ENCODE measurements at regions not wholly inside any gene's neighbourhood (a gene's known extent, or its start where the extent isn't known, plus 50 kb on each side); places are given as distances from the start of the nearest gene placed in this dataset.

DNA sequence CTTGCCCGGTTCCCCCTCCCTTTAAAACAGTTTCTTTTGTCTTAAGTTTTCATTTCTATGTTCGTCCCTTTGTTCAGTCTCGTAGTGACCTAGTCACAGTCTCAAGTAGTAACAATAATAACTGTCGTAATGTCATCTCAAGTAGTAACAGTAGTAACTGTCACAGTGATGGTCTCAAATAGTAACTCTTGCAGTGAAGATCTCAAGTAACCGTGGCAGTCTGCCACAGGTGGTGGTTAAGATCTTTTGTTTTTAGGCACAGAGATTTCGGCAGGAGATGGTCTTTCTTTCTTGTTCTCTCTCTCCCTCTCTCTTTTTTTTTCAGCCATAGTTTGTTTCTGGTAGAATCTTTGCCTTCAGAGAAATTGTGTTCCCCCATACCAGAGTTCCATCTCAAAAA, 656.0 kb upstream of the SGO1 start (continued):
- TF ChIP-seq ZNF585B (tag by site-specific recombination; IDR thresholded peaks at IDR 0.05) (no peak), ZSCAN30 (tag by site-specific recombination; IDR thresholded peaks at IDR 0.05) (no peak), ZNF280C (tag by site-specific recombination; IDR thresholded peaks at IDR 0.05) (no peak), HOXC10 (CRISPR knock-in tag; IDR thresholded peaks at IDR 0.05) (no peak), YY2 (tag by site-specific recombination; IDR thresholded peaks at IDR 0.05) (no peak), ZIC2 (tag by site-specific recombination; IDR thresholded peaks at IDR 0.05) (no peak), ZNF704 (tag by site-specific recombination; IDR thresholded peaks at IDR 0.05) (no peak)
- TF ChIP-seq, protein P1, sequence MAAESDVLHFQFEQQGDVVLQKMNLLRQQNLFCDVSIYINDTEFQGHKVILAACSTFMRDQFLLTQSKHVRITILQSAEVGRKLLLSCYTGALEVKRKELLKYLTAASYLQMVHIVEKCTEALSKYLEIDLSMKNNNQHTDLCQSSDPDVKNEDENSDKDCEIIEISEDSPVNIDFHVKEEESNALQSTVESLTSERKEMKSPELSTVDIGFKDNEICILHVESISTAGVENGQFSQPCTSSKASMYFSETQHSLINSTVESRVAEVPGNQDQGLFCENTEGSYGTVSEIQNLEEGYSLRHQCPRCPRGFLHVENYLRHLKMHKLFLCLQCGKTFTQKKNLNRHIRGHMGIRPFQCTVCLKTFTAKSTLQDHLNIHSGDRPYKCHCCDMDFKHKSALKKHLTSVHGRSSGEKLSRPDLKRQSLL (tag by site-specific recombination; IDR thresholded peaks at IDR 0.05) = no peak
- TF ChIP-seq, protein P2, sequence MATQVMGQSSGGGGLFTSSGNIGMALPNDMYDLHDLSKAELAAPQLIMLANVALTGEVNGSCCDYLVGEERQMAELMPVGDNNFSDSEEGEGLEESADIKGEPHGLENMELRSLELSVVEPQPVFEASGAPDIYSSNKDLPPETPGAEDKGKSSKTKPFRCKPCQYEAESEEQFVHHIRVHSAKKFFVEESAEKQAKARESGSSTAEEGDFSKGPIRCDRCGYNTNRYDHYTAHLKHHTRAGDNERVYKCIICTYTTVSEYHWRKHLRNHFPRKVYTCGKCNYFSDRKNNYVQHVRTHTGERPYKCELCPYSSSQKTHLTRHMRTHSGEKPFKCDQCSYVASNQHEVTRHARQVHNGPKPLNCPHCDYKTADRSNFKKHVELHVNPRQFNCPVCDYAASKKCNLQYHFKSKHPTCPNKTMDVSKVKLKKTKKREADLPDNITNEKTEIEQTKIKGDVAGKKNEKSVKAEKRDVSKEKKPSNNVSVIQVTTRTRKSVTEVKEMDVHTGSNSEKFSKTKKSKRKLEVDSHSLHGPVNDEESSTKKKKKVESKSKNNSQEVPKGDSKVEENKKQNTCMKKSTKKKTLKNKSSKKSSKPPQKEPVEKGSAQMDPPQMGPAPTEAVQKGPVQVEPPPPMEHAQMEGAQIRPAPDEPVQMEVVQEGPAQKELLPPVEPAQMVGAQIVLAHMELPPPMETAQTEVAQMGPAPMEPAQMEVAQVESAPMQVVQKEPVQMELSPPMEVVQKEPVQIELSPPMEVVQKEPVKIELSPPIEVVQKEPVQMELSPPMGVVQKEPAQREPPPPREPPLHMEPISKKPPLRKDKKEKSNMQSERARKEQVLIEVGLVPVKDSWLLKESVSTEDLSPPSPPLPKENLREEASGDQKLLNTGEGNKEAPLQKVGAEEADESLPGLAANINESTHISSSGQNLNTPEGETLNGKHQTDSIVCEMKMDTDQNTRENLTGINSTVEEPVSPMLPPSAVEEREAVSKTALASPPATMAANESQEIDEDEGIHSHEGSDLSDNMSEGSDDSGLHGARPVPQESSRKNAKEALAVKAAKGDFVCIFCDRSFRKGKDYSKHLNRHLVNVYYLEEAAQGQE (tag by site-specific recombination; IDR thresholded peaks at IDR 0.05) = no peak

GRCh38 chr3:20837676-20838302, 651.8 kb upstream of the SGO1 start:
- CTCF ChIA-PET = no interaction called here
- H3K4me1 ChIP-seq (ENCODE audit: control insufficient read depth, insufficient read depth, low read length) = no peaks in the 10 kb centered on the region
- TF ChIP-seq ZNF37A (tag by site-specific recombination; IDR thresholded peaks at IDR 0.05) (no peak), YY1 (tag by site-specific recombination; IDR thresholded peaks at IDR 0.05) (no peak), GLIS2 (tag by site-specific recombination; IDR thresholded peaks at IDR 0.05) (no peak), ZNF521 (tag by site-specific recombination; IDR thresholded peaks at IDR 0.05) (no peak), ZBTB26 (tag by site-specific recombination; optimal IDR thresholded peaks at IDR 0.05) (no peak), BCL11B (tag by site-specific recombination; IDR thresholded peaks at IDR 0.05; ENCODE audit: low read depth) (no peak), ZNF555 (tag by site-specific recombination; conservative IDR thresholded peaks at IDR 0.05) (no peak), WT1 (tag by site-specific recombination; IDR thresholded peaks at IDR 0.05) (no peak), ZNF24 (tag by site-specific recombination; IDR thresholded peaks at IDR 0.05) (no peak), ZNF426 (tag by site-specific recombination; IDR thresholded peaks at IDR 0.05) (no peak), ZNF48 (tag by site-specific recombination; IDR thresholded peaks at IDR 0.05) (no peak), ZFP41 (tag by site-specific recombination; IDR thresholded peaks at IDR 0.05; ENCODE audit: borderline replicate concordance) (no peak)
- TF ChIP-seq, protein P3, sequence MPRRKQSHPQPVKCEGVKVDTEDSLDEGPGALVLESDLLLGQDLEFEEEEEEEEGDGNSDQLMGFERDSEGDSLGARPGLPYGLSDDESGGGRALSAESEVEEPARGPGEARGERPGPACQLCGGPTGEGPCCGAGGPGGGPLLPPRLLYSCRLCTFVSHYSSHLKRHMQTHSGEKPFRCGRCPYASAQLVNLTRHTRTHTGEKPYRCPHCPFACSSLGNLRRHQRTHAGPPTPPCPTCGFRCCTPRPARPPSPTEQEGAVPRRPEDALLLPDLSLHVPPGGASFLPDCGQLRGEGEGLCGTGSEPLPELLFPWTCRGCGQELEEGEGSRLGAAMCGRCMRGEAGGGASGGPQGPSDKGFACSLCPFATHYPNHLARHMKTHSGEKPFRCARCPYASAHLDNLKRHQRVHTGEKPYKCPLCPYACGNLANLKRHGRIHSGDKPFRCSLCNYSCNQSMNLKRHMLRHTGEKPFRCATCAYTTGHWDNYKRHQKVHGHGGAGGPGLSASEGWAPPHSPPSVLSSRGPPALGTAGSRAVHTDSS (tag by site-specific recombination; IDR thresholded peaks at IDR 0.05) = no peak
- no peak overlapping the region for H3K27ac ChIP-seq (ENCODE audit: extremely low read depth, low read depth, low read length)
- POLR2A ChIA-PET = no interaction called here
- H3K9me3 ChIP-seq (ENCODE audit: control insufficient read depth, insufficient read depth, low read depth, low read length) = no peaks in the 10 kb centered on the region
- no peak overlapping the region for H3K4me3 ChIP-seq (ENCODE audit: low read depth, low read length)
- H3K36me3 ChIP-seq (ENCODE audit: control insufficient read depth in 2 of 2, insufficient read depth in 1 of 2, low read length in 2 of 2) = no peaks in the 10 kb centered on the region
